Skeletal muscle cell (primary cell): ENCODE measurements at regions not wholly inside any gene's neighbourhood (a gene's known extent, or its start where the extent isn't known, plus 50 kb on each side); places are given as distances from the start of the nearest gene placed in this dataset.

Experiments used
- DNase-seq: peaks from one replicate; pipeline ENCODE4 v3.0.0-alpha.2; 2010; ENCODE audit warnings: low read depth
- H3K4me3 ChIP-seq: 2 replicates; pipeline ENCODE4 v1.5.1; 2011; ENCODE audit warnings: low read depth, mild to moderate bottlenecking, control low read depth, low read length, moderate library complexity

GRCh38 chr2:103896182-103896581 is 957.7 kb upstream of the POU3F3 start:
- DNase-seq, result no peak
- no peak overlapping the region for H3K4me3 ChIP-seq

- DNase-seq, result no peak
- H3K4me3 ChIP-seq, result no peak overlapping the region
Observed at GRCh38 chr2:103898561-103898960, 955.4 kb upstream of the POU3F3 start.

- DNase-seq, result no peak
- no peak overlapping the region for H3K4me3 ChIP-seq
Observed at GRCh38 chr2:103902347-103902746, 951.6 kb upstream of the POU3F3 start.

GRCh38 chr2:103921161-103921560 is 932.8 kb upstream of the POU3F3 start:
- DNase-seq, result no peak
- no peak overlapping the region for H3K4me3 ChIP-seq

- no peak overlapping the region for H3K4me3 ChIP-seq
- no peak for DNase-seq
Observed at GRCh38 chr2:103942199-103942598, 911.7 kb upstream of the POU3F3 start.

- H3K4me3 ChIP-seq, result no peak overlapping the region
- no peak for DNase-seq
Observed at GRCh38 chr2:103945083-103945482, 908.8 kb upstream of the POU3F3 start.

GRCh38 chr2:103959174-103960128 is 894.5 kb upstream of the POU3F3 start:
- DNase-seq, result no peak
- no peak overlapping the region for H3K4me3 ChIP-seq

- DNase-seq, result no peak
- H3K4me3 ChIP-seq, result no peak overlapping the region
Observed at GRCh38 chr2:103960129-103960513, 893.8 kb upstream of the POU3F3 start.

GRCh38 chr2:103960951-103961350 is 893.0 kb upstream of the POU3F3 start:
- H3K4me3 ChIP-seq, result no peak overlapping the region
- DNase-seq, result no peak

GRCh38 chr2:103961862-103962261 is 892.1 kb upstream of the POU3F3 start:
- no peak for DNase-seq
- no peak overlapping the region for H3K4me3 ChIP-seq

- H3K4me3 ChIP-seq, result no peak overlapping the region
- DNase-seq, result no peak
Observed at GRCh38 chr2:103962670-103963069, 891.2 kb upstream of the POU3F3 start.

GRCh38 chr2:103963146-103963725 is 890.7 kb upstream of the POU3F3 start:
- no peak overlapping the region for H3K4me3 ChIP-seq
- no peak for DNase-seq

- H3K4me3 ChIP-seq, result no peak overlapping the region
Observed at GRCh38 chr2:103977241-103977640, 876.7 kb upstream of the POU3F3 start.

GRCh38 chr2:103977668-103978067 is 876.2 kb upstream of the POU3F3 start:
- no peak for DNase-seq
- H3K4me3 ChIP-seq, result no peak overlapping the region

More at GRCh38 chr2:103977241-103977640, 876.7 kb upstream of the POU3F3 start:
- DNase-seq, result no peak

GRCh38 chr2:103980401-103980800 is 873.5 kb upstream of the POU3F3 start:
- no peak for DNase-seq

GRCh38 chr2:103982691-103983090 is 871.2 kb upstream of the POU3F3 start:
- no peak for DNase-seq
- no peak overlapping the region for H3K4me3 ChIP-seq

More at GRCh38 chr2:103980401-103980800, 873.5 kb upstream of the POU3F3 start:
- H3K4me3 ChIP-seq, result no peak overlapping the region

- DNase-seq, result no peak
- no peak overlapping the region for H3K4me3 ChIP-seq
Observed at GRCh38 chr2:103986001-103986400, 867.9 kb upstream of the POU3F3 start.

- H3K4me3 ChIP-seq, result no peak overlapping the region
- no peak for DNase-seq
Observed at GRCh38 chr2:103991591-103991990, 862.3 kb upstream of the POU3F3 start.

- no peak for DNase-seq
- H3K4me3 ChIP-seq, result no peak overlapping the region
Observed at GRCh38 chr2:104004821-104005220, 849.1 kb upstream of the POU3F3 start.

- DNase-seq, result no peak
- H3K4me3 ChIP-seq, result no peak overlapping the region
Observed at GRCh38 chr2:104016801-104017200, 837.1 kb upstream of the POU3F3 start.

GRCh38 chr2:104023306-104023705 is 830.6 kb upstream of the POU3F3 start:
- no peak for DNase-seq
- no peak overlapping the region for H3K4me3 ChIP-seq
